ENCODE measurements at regions not wholly inside any gene's neighbourhood (a gene's known extent, or its start where the extent isn't known, plus 50 kb on each side); places are given as distances from the start of the nearest gene placed in this dataset.
"Not testable (repeated sequence)": the region's sequence is repeated elsewhere in the genome, so short reads cannot be mapped to it uniquely, and the experiment has no call there.

GRCh38 chr11:39462506-39462905 lies 1996.9 kb downstream of the LRRC4C start:
- no peak for DNase-seq (ENCODE audit: low read depth in 4 of 4, low spot score in 3 of 4)

GRCh38 chr11:39461066-39461465 lies 1998.4 kb downstream of the LRRC4C start:
- DNase-seq (ENCODE audit: low read depth in 4 of 4, low spot score in 3 of 4) = no peak

- DNase-seq (ENCODE audit: low read depth in 4 of 4, low spot score in 3 of 4) = no peak
These were observed 1999.8 kb downstream of the LRRC4C start for GRCh38 chr11:39459606-39460005.

GRCh38 chr11:39458481-39458880 lies 2001.0 kb downstream of the LRRC4C start:
- no peak for DNase-seq (ENCODE audit: low read depth in 4 of 4, low spot score in 3 of 4)

GRCh38 chr11:39443424-39444022 lies 2015.9 kb downstream of the LRRC4C start:
- DNase-seq (ENCODE audit: low read depth in 4 of 4, low spot score in 3 of 4) = no peak

GRCh38 chr11:39442177-39442576 lies 2017.3 kb downstream of the LRRC4C start:
- DNase-seq (ENCODE audit: low read depth in 4 of 4, low spot score in 3 of 4) = no peak

GRCh38 chr11:39435641-39436040 lies 2023.8 kb downstream of the LRRC4C start:
- no peak for DNase-seq (ENCODE audit: low read depth in 4 of 4, low spot score in 3 of 4)

- DNase-seq (ENCODE audit: low read depth in 4 of 4, low spot score in 3 of 4) = no peak
These were observed 2025.0 kb downstream of the LRRC4C start for GRCh38 chr11:39434466-39434865.

- DNase-seq (ENCODE audit: low read depth in 4 of 4, low spot score in 3 of 4) = no peak
These were observed 2026.5 kb downstream of the LRRC4C start for GRCh38 chr11:39432929-39433328.

GRCh38 chr11:39425226-39425625 lies 2034.2 kb downstream of the LRRC4C start:
- no peak for DNase-seq (ENCODE audit: low read depth in 4 of 4, low spot score in 3 of 4)

- DNase-seq (ENCODE audit: low read depth in 4 of 4, low spot score in 3 of 4) = no peak
These were observed 2047.3 kb downstream of the LRRC4C start for GRCh38 chr11:39412117-39412516.

- DNase-seq (ENCODE audit: low read depth in 4 of 4, low spot score in 3 of 4) = no peak
These were observed 2073.5 kb downstream of the LRRC4C start for GRCh38 chr11:39385911-39386310.

- DNase-seq (ENCODE audit: low read depth in 4 of 4, low spot score in 3 of 4) = peak in 3 of 4 donors; percentile 4 to 16 (median 8)
These were observed 2084.3 kb downstream of the LRRC4C start for GRCh38 chr11:39374963-39375698.

- DNase-seq (ENCODE audit: low read depth in 4 of 4, low spot score in 3 of 4) = no peak
These were observed 2091.9 kb downstream of the LRRC4C start for GRCh38 chr11:39367534-39367933.

- DNase-seq (ENCODE audit: low read depth in 4 of 4, low spot score in 3 of 4) = peak in 1 of 4 donors; percentile 19
These were observed 2093.5 kb downstream of the LRRC4C start for GRCh38 chr11:39365809-39366436.

- DNase-seq (ENCODE audit: low read depth in 4 of 4, low spot score in 3 of 4) = no peak
These were observed 2095.9 kb downstream of the LRRC4C start for GRCh38 chr11:39363571-39363970.

GRCh38 chr11:39361557-39361956 lies 2097.9 kb downstream of the LRRC4C start:
- no peak for DNase-seq (ENCODE audit: low read depth in 4 of 4, low spot score in 3 of 4)

- no peak for DNase-seq (ENCODE audit: low read depth in 4 of 4, low spot score in 3 of 4)
These were observed 2113.5 kb downstream of the LRRC4C start for GRCh38 chr11:39345834-39346442.

- DNase-seq (ENCODE audit: low read depth in 4 of 4, low spot score in 3 of 4) = no peak
These were observed 2118.0 kb downstream of the LRRC4C start for GRCh38 chr11:39341461-39341860.

GRCh38 chr11:39333006-39333405 lies 2126.4 kb downstream of the LRRC4C start:
- DNase-seq (ENCODE audit: low read depth in 4 of 4, low spot score in 3 of 4) = not testable (repeated sequence)

- DNase-seq (ENCODE audit: low read depth in 4 of 4, low spot score in 3 of 4) = no peak
These were observed 2132.2 kb downstream of the LRRC4C start for GRCh38 chr11:39327302-39327701.

All from left renal pelvis (tissue), 4 donors.